Hematopoietic multipotent progenitor cell treated with erythropoietin and hydrocortisone succinate and interleukin-3 and kit ligand, for 8 days (in vitro differentiated cells): ENCODE measurements at regions not wholly inside any gene's neighbourhood (a gene's known extent, or its start where the extent isn't known, plus 50 kb on each side); places are given as distances from the start of the nearest gene placed in this dataset.

Experiments
- DNase-seq: peaks from one replicate; pipeline ENCODE4 v3.0.0-alpha.2; 2015

- DNase-seq = no peak
Measured at GRCh38 chr2:226063704-226064440, 664.4 kb downstream of the NYAP2 start.

DNA sequence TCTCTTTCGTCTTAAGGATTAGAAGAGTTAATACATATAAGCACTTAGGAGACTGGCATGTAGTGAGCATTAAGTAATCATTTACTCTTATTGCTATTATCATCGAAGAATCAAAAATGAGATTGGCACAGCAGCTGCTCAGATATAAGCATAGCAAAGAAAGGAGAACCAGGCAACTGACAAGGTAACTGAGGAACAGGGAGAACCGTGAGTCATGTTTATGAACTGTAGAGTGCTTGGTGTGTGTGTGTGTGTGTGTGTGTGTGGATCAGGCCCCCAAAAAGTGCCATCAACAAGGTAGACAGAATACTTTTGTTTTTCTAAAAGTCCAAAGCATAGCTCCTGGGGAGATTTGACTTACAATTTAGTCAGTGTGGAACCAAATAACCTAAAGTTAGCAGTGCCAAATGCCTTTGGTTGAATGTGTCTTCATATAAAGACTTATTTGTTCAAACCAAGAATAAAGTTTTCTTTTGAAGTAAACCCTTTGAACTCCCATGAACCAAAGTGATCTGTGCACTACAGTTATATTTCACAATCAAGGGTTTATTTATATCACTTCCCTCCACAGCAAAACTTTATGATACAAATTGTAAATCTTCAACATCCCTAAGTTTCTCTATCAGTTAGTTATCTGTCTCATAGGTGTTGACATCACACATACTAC, 660.6 kb downstream of the NYAP2 start:
- no peak for DNase-seq

DNA sequence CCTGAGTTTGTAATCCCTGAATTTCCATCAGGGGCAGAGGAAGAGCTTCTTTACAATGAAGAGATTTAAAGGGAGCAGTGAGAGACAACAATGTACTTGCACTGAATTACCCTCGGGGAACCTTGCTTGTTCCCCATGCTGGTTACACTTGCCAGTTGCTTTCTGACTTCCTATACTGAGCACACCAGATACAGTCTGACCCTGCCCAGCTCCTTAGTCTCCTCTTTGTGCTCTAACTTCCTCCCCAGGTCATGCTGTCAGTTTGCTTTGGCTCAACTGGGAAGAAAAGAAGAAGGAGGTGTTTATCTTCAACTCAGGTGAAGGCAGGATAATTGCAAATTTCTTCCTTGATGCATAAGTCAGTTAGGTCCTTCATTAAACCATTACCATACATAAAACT, 658.4 kb downstream of the NYAP2 start:
- DNase-seq = no peak

- DNase-seq = no peak
Measured at GRCh38 chr2:226057365-226057764, 657.9 kb downstream of the NYAP2 start.

DNA sequence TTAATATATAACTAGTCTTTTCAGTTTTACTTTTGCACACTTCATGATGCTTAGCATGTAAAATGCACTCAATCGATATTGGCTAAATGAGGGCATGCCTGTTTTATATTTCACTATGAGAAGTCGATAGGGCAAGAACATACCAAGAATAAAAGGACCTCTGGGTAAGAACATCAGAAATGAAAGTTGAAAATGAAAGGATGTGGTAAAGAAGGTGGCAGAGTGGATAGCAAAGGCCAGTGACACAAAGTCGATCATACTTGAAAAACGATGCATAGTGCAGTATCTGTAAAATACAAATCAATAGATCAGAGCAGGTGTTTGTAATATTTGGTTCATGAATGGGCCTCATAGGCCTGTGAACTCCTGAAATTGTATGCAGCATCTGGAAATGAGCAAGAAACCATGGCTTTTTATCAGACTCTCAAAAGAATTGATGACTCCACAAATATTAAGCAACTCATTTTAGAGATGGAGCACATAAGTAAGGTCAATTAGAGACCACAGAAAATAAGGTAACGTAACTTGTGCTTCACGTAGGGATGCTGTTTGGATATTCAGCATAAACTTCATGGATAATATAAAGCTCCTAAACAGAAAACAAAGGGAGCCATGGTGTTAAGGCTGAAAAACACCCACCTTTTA, 653.4 kb downstream of the NYAP2 start:
- no peak for DNase-seq

DNA sequence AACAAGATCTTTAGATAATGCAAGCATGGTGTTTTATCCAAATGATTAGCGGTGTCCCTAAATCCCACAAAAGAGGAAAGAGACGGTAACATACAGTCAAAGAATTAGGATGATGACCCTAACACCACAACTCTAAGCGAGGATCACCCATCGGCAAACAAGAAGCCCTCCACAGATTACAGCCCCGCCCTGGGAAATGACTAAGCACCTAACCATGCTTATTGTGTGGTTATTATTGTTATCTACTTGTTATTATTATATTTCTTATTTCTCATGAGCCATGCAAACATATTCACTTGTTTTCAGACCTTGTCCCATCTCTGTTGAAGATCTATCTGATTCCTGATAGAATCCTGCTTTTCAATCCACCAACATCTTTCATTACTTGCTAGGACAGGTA, 651.3 kb downstream of the NYAP2 start:
- no peak for DNase-seq

DNA sequence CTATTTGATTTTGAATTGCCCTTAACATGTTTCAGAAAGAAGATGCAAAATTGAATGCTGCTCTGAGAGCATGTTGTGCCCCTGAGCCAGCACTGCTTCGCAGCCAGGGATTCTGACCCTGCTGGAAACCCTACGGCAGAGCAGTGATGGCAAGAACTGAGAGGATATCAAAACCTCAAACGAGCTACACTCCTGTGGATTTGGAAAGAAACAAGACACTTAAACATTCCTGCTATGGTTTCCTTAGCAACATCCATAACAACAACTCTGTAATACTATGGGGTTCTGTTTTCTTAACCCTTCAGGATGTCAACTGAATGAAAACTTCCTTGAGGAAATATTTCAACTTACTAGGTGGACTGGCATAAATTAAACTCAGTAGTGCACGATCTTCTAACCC, 649.1 kb downstream of the NYAP2 start:
- no peak for DNase-seq

DNA sequence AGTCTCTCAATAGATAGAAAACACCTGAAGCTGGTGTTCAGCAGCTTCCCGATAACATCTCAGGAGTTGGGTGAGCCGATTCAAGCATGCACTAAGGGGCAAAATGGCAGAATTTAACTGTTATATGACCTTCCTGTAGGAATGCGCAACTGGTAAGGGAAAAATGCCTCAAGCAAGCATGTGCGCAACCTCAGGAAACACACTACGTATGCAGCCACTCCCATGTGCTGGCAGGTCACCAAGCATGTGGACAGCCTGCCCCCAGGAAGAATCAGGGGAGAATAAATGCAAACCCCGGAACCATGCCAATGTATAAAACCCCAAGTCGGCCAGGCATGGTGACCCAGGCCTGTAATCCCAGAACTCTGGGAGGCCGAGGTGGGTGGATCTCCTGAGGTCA, 645.6 kb downstream of the NYAP2 start:
- DNase-seq = no peak

DNA sequence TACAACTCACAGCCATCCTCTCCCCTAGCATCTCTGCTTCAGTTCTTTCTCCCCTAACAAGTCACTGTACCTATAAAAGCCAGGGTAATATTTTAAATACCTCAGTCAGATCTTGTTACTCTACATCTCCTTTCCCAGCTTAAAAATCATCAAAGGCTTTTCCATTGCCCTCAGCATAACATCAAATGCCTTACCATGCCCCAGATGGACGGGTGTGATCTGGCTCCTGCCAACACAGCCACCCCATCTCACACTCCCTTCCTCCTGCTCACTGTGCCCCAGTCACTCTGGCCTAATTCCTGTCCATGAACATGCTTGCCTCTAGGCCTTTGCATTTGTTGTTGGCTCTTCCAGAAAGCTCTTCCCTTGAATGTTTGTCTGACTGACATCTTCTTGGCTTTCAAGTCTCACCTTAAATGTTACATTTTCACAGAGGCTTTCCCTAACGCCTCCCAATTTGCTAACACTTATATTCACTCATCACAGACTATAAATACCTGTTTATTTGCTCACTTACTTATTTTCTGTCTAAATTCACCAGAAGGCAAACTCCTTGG, 640.9 kb downstream of the NYAP2 start:
- DNase-seq = no peak

DNA sequence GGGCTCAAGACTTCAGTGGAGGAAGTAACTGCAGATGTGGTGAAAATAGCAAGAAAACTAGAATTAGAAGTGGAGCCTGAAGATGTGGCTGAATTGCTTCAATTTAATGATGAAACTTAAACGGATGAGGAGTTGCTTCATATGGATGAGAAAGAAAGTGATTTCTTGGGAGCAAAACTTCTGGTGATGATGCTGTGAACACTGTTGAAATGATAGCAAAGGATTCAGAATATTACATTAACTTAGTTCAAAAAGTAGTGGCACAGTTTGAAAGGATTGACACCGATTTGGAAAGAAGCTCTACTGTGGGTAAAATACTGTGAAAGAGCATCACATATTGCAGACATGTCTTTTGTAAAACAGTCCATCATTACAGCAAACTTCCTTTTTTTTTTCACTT, 638.0 kb downstream of the NYAP2 start:
- no peak for DNase-seq

DNA sequence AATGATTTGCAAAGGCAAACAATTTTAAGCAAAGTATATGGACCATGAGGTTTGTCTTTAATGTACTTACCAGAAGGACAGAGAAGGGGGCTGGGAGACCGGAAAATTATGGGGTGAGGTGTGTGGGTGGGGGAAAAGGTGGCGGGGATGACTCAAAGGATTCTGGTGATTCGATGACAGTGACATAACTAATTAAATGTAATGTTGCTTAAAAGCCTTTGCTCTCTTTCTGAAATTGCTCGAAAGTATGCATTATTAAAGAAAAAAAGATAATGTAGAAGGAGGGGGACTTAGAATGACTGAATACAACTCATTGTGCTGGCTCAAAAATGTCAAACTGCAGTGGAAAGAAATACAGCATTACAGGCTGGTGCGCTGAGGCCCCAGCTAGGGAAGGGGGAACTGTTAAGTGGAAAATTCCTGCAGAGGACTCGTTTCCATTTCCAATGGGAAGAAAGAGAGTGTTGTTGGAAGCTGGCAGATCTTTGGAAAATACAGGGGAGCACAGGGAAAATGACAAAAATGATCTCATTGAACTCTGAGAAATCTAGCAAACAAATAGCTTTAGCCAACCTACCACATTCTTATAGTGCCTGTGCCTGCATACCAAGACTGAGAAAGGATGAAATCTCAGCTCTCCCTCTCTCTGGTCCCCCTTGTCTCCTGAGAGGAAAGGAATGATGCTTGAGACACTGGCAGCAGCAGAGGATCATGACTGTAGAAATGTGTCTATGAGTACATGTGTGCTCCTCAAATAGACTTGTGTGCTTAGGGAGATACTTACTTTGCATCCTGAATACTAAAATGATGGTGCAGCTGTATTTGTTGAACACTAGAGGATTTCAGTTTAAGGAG, 632.4 kb downstream of the NYAP2 start:
- DNase-seq = no peak

DNA sequence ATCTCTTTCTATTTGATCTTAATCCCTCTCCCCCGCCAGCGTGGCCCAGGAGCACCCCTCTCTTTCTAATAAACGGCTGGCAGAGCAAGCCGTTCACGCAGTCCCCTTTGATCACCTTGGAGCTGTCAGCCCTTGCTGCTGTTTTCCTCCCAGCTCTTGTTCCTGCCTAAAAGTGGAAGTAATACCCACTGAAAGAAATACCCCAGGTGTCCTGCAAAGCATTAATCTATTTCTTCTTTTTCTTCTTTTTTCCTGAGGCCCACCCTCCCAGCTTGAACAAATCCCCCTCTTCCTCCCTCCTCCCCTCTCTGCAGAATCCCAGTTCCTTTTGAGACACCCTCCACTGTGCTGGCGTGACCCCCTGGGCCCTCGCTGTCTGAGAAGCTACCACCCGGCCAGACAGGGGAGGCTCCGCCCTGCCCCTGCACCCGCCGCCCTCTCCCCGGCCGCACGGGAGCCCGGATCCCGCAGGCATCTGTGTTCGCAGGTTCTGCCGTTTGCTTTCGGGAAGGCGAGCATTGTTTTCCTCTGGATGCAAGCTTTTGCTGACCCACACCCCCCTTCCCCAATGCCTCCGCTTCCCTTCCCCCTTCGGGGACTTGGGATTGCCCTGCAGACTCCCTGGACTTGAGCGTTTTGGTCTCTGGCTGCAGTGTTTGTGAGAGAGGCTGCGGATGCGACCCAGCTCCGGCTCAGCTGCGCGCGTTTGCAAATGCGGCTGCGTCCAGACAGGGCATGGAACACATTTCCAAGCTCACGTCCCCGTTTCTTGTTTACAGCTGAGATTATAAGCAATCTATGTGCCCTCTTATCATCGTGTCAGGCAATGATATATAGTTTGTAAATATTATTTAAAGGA, 631.5 kb downstream of the NYAP2 start:
- DNase-seq = no peak

DNA sequence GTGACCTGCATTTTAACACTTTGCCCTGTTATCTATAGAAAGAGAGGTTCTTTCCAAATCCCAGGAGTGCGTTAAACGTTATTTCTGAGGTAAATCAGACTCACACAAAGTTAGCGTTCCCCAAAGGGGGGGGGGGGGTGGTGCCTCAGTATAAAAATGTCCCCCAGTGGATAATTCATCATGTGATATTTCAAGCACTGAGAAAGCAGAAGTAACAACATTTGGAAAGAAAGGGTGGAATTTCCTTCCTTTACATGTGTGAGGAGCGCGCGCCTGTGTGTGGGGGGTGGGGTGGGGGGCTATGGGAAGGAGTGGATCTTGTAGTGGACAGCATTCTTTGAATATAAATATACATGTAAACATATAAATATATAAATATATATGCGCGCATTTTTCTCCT, 630.9 kb downstream of the NYAP2 start:
- no peak for DNase-seq

DNA sequence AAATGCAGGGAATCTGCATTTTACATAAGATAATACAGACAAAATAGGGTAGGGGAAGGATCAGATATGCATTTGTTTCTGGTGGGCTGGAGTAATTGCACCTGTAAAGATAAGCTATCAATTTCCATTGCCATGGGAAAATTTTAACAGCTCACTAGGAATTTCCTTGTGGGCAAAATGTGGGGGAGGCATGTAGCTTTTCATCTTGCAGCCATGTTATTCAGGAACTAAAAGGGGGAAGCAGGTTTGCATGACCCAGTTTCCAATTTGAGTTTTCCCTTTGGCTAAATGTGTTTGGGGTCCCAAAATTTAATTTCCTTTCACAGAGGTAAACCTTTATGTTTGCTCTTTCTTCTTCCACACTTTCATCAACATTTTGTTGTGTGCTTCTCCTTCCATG, 624.4 kb downstream of the NYAP2 start:
- DNase-seq = no peak

DNA sequence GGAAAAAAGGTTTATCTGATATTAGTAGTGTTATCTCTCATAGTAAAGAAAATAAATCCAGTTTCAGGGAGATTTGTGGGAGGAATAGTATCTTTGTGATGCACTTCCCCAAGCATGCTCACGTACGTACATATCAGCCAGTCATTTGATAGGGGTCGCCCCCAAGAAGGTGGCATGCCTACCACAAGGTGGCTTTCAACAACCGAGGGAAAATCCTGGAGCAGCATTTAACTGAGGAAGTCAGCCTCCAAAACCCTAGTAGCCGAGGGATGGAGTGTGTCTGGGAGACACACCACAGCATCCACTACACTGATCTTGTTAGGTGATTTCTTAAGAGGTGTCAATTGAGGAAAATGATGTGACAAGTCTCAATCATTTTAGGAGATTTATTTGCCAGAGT, 623.9 kb downstream of the NYAP2 start:
- DNase-seq = no peak

DNA sequence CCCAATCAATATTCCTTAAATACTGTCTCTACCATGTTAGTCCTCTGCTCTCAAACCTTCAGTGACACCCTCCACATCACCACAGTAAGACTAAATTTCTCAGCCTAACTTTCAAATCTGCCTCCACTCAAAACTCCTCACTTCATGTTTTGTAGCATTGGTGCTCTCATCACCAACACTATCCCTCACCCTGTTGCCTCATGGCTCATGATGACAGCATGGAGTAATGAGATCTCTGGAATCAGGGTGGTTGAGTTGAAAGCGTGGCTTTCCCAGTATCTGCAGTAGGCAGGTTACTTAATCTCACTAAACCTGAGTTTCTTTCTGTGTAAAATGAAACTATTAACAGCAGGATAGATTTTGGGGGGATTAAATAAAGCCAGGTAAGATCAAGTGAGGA, 621.4 kb downstream of the NYAP2 start:
- DNase-seq = no peak

DNA sequence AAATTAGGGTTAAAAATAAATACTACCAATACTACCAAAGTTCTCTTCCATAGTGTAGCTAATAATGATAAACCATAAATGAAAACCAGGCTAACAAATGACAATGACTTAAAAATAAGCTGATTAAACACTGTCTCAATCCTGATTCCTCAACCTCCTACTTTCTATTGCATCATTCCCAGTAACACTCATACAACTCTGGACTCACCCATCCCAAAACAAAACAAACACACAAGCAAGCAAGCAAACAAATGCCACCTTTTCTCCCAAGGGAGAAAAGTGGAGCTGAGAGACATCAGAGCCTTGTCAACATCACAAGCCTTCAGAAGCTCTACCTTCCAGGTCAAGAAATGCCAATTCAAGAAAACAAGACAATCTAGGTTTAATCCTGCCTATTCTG, 620.7 kb downstream of the NYAP2 start:
- DNase-seq = no peak

GRCh38 chr2:226018641-226019040, 619.1 kb downstream of the NYAP2 start:
- no peak for DNase-seq

- DNase-seq = no peak
Measured at GRCh38 chr2:226017537-226017936, 618.0 kb downstream of the NYAP2 start.

DNA sequence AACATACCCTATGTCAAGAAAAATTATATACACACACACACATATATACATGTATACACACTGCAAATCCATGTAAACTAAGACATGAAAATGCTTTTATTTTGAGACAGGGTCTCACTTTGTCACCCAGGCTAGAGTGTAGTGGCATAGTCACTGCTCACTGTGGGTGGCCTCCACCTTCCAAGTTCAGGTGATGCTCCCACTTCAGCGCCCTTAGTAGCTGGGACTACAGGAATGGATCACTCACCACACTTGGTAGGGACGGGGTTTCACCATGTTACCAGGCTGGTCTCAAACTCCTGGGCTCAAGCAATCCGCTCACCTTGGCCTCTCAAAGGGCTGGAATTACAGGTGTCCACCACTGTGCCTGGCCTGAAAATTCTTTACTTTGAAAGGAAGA, 617.6 kb downstream of the NYAP2 start:
- DNase-seq = no peak

GRCh38 chr2:226011716-226012450, 612.4 kb downstream of the NYAP2 start:
- DNase-seq = no peak
